Esophagus squamous epithelium (tissue), 5 donors: ENCODE measurements at regions not wholly inside any gene's neighbourhood (a gene's known extent, or its start where the extent isn't known, plus 50 kb on each side); places are given as distances from the start of the nearest gene placed in this dataset.

Experiments
- DNase-seq: peaks from one replicate; lab custom pipeline; 2025; lab: John Stamatoyannopoulos, UW
- H3K27ac ChIP-seq, 4 donors: fragments of 200-600 bp; sonication (generic); one replicate each; pipeline ENCODE4 v1.5.1; 2016 to 2019; ENCODE audit warnings: mild to moderate bottlenecking in 1 of 4
- H3K27me3 ChIP-seq, 4 donors: fragments of 200-600 bp; sonication (generic); 1 replicate in 3 of 4; 2 replicates in 1 of 4; pipeline versions ENCODE4 v1.5.1 to v1.6.0; 2017 to 2021; ENCODE audit warnings: antibody characterized with exemption in 1 of 4
- H3K36me3 ChIP-seq, 3 donors: fragments of 200-600 bp; sonication (generic); one replicate each; pipeline ENCODE4 v1.5.1; 2016 to 2019
- H3K4me1 ChIP-seq, 3 donors: fragments of 200-600 bp; sonication (generic); one replicate each; pipeline ENCODE4 v1.5.1; 2017 to 2019
- H3K4me3 ChIP-seq, 4 donors: fragments of 200-600 bp; sonication (generic); 1 replicate in 3 of 4; 2 replicates in 1 of 4; pipeline ENCODE4 v1.5.1; 2016 to 2019; ENCODE audit warnings: mild to moderate bottlenecking in 2 of 4, moderate library complexity in 1 of 4
- H3K9me3 ChIP-seq, 3 donors: fragments of 200-600 bp; sonication (generic); one replicate each; pipeline ENCODE4 v1.5.1; 2016 to 2019
- CTCF ChIP-seq, 6 experiments: fragments of 450-650 bp in 4 of 6; fragments of 200-600 bp in 2 of 6; sonication (generic) in 2 of 6; IDR thresholded peaks; one replicate each; pipeline ENCODE4 v1.5.1; 2016 to 2019; ENCODE audit warnings: antibody characterized with exemption in 6 of 6, mild to moderate bottlenecking in 4 of 6, moderate library complexity in 4 of 6
- POLR2A ChIP-seq, 4 donors: fragments of 450-650 bp; IDR thresholded peaks; one replicate each; pipeline ENCODE4 v1.6.1; 2017; ENCODE audit warnings: antibody characterized with exemption in 4 of 4, mild to moderate bottlenecking in 4 of 4, moderate library complexity in 3 of 4
- WGBS, 2 donors: methylation state at CpG; one replicate each; pipeline ENCODE4 v1.1.5; 2018; 5-methylcytosine and 5-hydroxymethylcytosine counted together
- intact Hi-C: fragments of 100-400 bp; cut with DNase I; formaldehyde crosslinking; loops from one replicate; pipeline ENCODE4 v1.15.0; 2022
- donor health status: DM: yes; HTN: yes; CAD: no.

DNA sequence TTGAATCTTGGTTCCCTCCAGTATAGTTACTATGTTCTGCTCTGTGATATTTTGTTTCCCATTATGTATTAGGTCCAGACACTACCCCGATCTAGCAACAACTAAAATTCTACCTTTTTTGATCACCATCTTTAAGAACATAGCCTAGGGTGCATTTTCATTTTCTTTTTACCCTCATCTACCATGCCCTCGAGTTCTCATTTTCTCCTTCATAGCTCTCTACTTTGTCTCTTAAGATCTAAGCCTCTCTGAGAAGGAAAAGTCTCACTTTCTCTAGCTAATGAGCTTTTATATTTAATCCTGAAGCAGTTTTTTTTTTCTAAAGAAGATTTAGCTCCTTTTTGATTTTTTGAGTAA is 1089.4 kb upstream of the SLC39A10 start:
- Histone ChIP-seq H3K9me3 (no peaks in the 10 kb centered on the region), H3K27ac (no peak overlapping the region), H3K4me3 (no peak overlapping the region), H3K36me3 (no peaks in the 10 kb centered on the region), H3K27me3 (no peaks in the 10 kb centered on the region), H3K4me1 (no peaks in the 10 kb centered on the region)
- 40 to 51% methylated on average over 2 of the region's 2 CpGs for WGBS, 2 donors
- TF ChIP-seq POLR2A (IDR thresholded peaks at IDR 0.05) (no peak), CTCF (IDR thresholded peaks at IDR 0.05) (no peak)
- intact Hi-C loops: no loop called here
- no peak for DNase-seq

GRCh38 chr2:194566907-194567660 is 1089.9 kb upstream of the SLC39A10 start:
- DNase-seq: no peak
- WGBS, 2 donors: 75 to 86% methylated on average over 1 of the region's 1 CpG
- TF ChIP-seq CTCF (IDR thresholded peaks at IDR 0.05) (no peak), POLR2A (IDR thresholded peaks at IDR 0.05) (no peak)
- Histone ChIP-seq H3K27me3 (no peaks in the 10 kb centered on the region), H3K4me3 (no peak overlapping the region), H3K4me1 (no peaks in the 10 kb centered on the region), H3K27ac (no peak overlapping the region), H3K36me3 (no peaks in the 10 kb centered on the region), H3K9me3 (no peaks in the 10 kb centered on the region)
- intact Hi-C loops: no loop called here

DNA sequence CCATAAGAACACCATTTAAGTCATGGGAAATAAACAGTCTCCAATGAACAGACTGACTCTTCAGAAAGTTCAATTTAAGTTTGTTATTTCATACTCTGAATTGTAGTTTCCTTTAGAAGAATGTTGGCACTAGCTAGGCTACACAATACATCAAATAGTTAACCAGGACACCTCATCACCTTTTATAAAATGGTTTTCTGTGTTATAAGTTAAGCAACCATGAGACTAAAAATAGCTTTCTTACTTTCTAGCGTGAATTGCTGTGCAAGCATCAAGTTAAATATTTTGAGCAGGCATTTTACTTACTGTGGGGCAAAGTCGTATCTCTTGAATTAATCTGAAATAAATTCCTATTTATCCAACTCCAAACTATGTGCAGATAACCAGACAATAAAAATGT is 1092.6 kb upstream of the SLC39A10 start:
- Histone ChIP-seq H3K9me3 (no peaks in the 10 kb centered on the region), H3K4me3 (no peak overlapping the region), H3K27ac (no peak overlapping the region), H3K27me3 (no peaks in the 10 kb centered on the region), H3K4me1 (no peaks in the 10 kb centered on the region), H3K36me3 (no peaks in the 10 kb centered on the region)
- TF ChIP-seq POLR2A (IDR thresholded peaks at IDR 0.05) (no peak), CTCF (IDR thresholded peaks at IDR 0.05) (no peak)
- DNase-seq: no peak
- WGBS, 2 donors: 33 to 35% methylated on average over 2 of the region's 2 CpGs
- intact Hi-C loops: no loop called here

DNA sequence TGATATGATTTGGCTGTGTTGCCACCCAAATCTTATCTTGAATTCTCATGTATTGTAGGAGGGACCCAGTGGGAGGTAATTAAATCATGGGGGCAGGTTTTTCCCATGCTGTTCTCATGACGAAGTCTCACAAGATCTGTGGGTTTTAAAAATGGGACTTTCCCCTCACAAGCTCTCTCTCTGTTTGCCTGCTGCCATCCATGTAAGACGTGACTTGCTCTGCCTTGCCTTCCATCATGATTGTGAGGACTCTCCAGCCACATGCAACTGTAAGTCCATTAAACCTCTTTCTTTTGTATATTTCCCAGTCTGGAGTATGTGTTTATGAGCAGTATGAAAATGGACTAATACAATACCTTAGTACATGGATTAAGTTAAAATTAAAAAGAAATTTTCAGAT is 1094.7 kb upstream of the SLC39A10 start:
- Histone ChIP-seq H3K4me1 (no peaks in the 10 kb centered on the region), H3K36me3 (no peaks in the 10 kb centered on the region), H3K4me3 (no peak overlapping the region), H3K27ac (no peak overlapping the region), H3K9me3 (no peaks in the 10 kb centered on the region), H3K27me3 (no peaks in the 10 kb centered on the region)
- no peak for DNase-seq
- no peak for TF ChIP-seq CTCF (IDR thresholded peaks at IDR 0.05)
- no peak for TF ChIP-seq POLR2A (IDR thresholded peaks at IDR 0.05)
- 64 to 67% methylated on average over 2 of the region's 2 CpGs for WGBS, 2 donors
- intact Hi-C loops: no loop called here

DNA sequence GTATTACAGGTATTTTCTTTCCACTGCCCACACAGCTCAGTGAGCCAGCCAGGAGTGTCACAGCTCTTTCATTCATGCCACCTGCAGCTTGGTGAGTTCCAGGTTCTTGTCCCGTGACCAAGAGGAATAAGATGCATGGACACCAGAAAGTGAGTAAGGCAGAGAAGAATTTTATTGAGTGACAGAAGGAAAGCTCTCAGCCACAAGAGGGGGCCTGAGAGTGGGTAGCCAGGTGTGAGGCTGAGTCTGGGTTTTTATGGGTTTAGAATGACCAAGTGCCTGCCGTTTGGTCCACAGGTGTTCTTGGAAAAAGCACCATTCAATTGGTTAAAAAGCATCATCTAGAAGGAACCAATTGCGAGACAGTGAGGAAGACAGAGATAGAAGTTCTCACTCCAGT is 1097.1 kb upstream of the SLC39A10 start:
- H3K9me3 ChIP-seq: no peaks in the 10 kb centered on the region
- 75 to 85% methylated on average over 2 to 3 of the region's 3 CpGs for WGBS, 2 donors
- no peaks in the 10 kb centered on the region for H3K36me3 ChIP-seq
- no peak for DNase-seq
- no peaks in the 10 kb centered on the region for H3K4me1 ChIP-seq
- intact Hi-C loops: no loop called here
- no peak overlapping the region for H3K4me3 ChIP-seq
- no peak overlapping the region for H3K27ac ChIP-seq
- H3K27me3 ChIP-seq: no peaks in the 10 kb centered on the region
- TF ChIP-seq CTCF (IDR thresholded peaks at IDR 0.05): no peak
